GM12864 (cell line): ENCODE measurements at regions not wholly inside any gene's neighbourhood (a gene's known extent, or its start where the extent isn't known, plus 50 kb on each side); places are given as distances from the start of the nearest gene placed in this dataset.

Source experiments
- DNase-seq: peaks from one replicate; pipeline ENCODE4 v3.0.0-alpha.2; 2011; ENCODE audit warnings: low read depth
- H3K4me3 ChIP-seq: 2 replicates; pipeline ENCODE4 v1.5.1; 2011; ENCODE audit warnings: mild to moderate bottlenecking, low read depth, low read length, control low read depth
- TF ChIP-seq, protein P1 (sequence below): IDR thresholded peaks from 2 replicates; pipeline ENCODE4 v1.5.1; 2011; ENCODE audit warnings: low read depth, mild to moderate bottlenecking, moderate library complexity, low read length, control low read depth, inconsistent platforms; ENCODE audit errors: missing control alignments

DNA sequence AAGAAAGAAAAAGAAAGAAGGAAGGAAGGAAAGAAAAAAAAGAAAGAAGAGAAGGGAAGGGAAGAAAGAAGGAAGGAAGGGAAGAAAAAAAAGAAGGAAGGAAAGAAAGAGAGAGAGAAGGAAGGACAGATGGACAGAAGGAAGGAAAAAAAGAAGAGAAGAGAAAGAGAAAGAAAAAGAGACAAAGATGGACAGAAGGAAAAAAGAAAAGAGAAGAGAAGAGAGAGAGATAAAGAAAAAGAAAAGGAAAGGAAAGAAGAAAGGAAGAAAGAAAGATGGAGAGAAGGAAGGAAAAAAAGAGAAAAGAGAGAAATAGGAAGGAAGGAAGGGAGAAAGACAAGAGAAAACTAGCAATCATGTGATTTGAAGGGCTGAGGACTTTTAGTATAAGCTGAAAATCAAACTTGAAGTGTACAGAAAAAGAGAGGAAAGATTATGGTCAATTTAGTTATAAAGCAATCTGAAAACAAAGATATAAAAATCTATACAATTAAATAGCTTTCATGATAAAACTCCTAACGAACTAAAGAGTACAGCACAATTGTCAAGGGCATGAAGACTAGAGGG, 115.3 kb downstream of the LTN1 start:
- H3K4me3 ChIP-seq = no peak overlapping the region
- no peak for DNase-seq
- TF ChIP-seq, protein P1, sequence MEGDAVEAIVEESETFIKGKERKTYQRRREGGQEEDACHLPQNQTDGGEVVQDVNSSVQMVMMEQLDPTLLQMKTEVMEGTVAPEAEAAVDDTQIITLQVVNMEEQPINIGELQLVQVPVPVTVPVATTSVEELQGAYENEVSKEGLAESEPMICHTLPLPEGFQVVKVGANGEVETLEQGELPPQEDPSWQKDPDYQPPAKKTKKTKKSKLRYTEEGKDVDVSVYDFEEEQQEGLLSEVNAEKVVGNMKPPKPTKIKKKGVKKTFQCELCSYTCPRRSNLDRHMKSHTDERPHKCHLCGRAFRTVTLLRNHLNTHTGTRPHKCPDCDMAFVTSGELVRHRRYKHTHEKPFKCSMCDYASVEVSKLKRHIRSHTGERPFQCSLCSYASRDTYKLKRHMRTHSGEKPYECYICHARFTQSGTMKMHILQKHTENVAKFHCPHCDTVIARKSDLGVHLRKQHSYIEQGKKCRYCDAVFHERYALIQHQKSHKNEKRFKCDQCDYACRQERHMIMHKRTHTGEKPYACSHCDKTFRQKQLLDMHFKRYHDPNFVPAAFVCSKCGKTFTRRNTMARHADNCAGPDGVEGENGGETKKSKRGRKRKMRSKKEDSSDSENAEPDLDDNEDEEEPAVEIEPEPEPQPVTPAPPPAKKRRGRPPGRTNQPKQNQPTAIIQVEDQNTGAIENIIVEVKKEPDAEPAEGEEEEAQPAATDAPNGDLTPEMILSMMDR = no peak

DNA sequence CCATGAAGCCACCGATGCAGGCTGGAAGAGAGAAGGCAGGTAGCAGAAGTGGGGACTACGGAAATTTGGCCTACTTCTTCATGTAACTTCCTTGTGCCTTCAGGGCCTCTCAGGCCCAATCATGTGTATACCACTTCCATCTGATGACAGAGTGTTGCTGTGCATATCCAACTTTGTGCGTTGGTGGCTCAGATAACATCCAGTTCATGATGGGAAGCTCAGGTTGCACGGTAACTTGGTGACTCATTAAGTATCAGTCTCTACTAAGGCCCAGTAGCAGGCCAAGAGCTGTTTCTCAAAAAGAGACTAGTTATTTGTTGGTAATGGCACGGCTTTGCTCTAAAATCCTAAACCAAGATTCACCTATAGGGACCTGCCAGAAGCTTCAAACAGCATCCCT, 117.6 kb downstream of the LTN1 start:
- no peak for DNase-seq
- TF ChIP-seq, protein P1 = no peak
- no peak overlapping the region for H3K4me3 ChIP-seq

DNA sequence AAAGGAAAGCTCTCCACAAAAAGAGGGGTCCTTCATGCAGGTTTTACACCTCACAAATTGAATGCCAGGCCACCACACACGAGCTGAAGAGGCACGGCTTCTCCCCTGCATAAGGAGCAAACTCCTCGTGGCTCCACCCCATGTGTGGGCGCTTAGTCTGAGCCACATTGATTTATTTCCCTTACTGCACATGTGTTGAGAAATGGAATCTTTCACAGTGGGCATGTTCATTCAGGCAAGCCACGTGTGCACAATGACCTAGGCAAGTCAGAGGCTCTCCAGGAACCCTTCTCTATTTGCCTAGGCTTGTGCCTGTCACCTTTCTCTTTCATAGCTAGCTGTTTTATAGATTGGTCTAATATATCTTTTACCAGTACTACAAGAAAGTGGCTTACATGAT, 120.5 kb downstream of the LTN1 start:
- no peak overlapping the region for H3K4me3 ChIP-seq
- no peak for DNase-seq
- TF ChIP-seq, protein P1 = no peak

DNA sequence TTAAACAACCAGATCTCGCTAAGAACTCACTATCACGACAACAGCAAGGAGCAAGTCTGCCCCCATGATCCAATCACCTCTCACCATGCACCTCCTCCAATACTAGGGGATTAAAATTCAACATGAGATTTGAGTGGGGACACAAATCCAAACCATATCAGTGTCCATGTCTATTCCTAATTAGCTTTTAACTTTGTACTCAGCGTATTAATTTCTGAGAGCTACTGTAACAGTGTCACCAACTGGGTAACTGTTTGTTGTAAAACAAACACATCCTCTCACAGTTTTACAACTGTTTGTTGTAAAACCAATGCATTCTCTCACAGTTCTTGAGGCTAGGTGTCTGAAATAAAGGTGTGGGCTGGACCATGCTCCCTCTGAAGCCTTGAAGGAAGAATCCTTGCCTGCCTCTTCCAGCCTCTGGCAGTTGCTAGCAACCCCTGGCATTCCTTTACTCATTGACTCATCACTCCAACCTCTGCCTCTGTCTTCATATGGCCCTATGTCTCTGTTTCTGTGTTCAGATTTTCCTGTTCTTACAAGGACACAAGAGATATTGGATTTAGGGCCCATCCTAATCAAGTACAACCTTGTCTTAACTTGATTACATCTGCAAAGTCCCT, 121.2 kb downstream of the LTN1 start:
- TF ChIP-seq, protein P1 = no peak
- no peak for DNase-seq
- no peak overlapping the region for H3K4me3 ChIP-seq

DNA sequence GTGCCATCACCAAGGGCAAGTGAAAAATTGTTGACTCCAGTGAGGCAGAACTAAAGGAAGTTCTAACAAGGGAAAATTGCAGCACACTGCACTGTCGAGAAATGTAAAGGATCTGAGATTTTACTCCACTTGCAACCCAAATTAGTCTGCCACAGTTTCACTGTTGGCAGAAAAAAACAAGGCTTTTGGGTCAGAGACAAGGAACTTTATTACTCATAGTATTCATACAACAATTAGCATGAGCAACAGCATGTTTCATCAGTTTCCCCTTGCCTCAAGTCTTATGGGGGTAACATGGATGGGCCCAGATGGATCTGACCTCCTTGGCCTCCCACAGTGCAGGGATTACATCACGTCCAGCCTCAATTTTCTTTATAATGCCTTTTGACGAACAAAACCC, 125.3 kb downstream of the LTN1 start:
- TF ChIP-seq, protein P1 = no peak
- DNase-seq = no peak
- no peak overlapping the region for H3K4me3 ChIP-seq

DNA sequence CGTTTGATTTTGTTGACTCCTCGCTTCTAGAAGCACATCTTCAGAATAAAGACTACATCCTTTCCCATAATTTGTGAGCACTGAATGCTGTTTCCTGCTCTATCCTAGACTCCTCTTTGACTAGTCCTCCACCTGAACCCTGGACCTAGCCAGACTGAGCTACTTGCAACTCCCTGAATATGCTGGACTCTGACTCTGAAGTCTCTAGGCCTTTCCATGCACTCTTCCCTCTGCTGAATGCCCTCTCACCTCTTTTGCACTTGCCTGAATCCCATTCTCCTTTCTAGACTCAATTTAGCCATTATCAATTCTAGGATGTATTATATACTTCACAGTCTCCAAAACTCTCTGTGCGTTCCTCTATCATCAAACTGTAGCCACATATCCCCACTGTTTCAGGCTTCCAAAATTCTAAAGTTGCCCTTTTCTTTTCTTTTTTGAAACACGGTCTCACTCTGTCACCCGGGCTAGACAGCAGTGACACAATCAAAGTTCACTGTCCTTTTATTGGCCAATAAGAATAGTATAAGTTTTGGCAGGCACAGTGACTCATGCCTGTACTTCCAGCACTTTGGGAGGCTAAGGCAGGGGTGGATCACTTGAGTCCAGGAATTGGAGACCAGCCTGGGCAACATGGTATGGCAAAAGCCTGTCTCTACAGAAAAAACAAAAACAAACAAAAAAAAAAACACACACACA, 127.0 kb downstream of the LTN1 start:
- TF ChIP-seq, protein P1 = no peak
- no peak for DNase-seq
- no peak overlapping the region for H3K4me3 ChIP-seq
